Fibroblast of lung (primary cell): ENCODE measurements at regions not wholly inside any gene's neighbourhood (a gene's known extent, or its start where the extent isn't known, plus 50 kb on each side); places are given as distances from the start of the nearest gene placed in this dataset.

Source experiments
- EZH2 ChIP-seq: IDR thresholded peaks from 2 replicates; pipeline ENCODE4 v1.5.1; 2012; ENCODE audit warnings: low read length, control low read depth, mild to moderate bottlenecking; ENCODE audit errors: missing control alignments
- TF ChIP-seq, protein P1 (sequence below), 2 donors: IDR thresholded peaks in 1 of 2; conservative IDR thresholded peaks in 1 of 2; 1 replicate in 1 of 2; 2 replicates in 1 of 2; pipeline ENCODE4 v1.5.1; 2011 to 2012; ENCODE audit warnings: low read length in 2 of 2, control low read depth in 1 of 2, inconsistent platforms in 1 of 2, low read depth in 1 of 2, mild to moderate bottlenecking in 1 of 2

DNA sequence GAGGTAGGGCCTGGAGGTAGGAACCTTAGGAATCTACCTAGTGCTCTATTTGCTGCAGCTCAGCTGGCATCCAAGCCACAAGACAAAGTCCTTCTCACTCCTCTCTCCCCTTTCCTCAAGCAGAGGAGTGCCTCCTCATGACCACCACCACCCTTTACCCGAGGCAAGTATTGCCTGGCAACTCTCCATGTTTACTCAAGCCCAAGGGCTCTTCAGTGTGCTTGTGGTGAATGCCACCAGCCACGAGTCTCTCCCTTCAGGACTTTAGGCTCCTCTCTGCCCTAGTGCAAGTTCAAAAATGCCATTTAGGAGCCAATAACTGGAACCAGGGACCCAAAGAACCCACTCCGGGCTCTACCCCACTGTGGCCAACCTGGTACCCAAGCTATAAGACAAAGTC, 514.5 kb upstream of the RGMB start:
- TF ChIP-seq, protein P1, sequence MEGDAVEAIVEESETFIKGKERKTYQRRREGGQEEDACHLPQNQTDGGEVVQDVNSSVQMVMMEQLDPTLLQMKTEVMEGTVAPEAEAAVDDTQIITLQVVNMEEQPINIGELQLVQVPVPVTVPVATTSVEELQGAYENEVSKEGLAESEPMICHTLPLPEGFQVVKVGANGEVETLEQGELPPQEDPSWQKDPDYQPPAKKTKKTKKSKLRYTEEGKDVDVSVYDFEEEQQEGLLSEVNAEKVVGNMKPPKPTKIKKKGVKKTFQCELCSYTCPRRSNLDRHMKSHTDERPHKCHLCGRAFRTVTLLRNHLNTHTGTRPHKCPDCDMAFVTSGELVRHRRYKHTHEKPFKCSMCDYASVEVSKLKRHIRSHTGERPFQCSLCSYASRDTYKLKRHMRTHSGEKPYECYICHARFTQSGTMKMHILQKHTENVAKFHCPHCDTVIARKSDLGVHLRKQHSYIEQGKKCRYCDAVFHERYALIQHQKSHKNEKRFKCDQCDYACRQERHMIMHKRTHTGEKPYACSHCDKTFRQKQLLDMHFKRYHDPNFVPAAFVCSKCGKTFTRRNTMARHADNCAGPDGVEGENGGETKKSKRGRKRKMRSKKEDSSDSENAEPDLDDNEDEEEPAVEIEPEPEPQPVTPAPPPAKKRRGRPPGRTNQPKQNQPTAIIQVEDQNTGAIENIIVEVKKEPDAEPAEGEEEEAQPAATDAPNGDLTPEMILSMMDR (conservative IDR thresholded peaks at IDR 0.05 in 1 of 2, IDR thresholded peaks at IDR 0.05 in 1 of 2; ENCODE audit: low read depth in 1 of 2, low read length in 2 of 2) = no peak
- no peak for TF ChIP-seq EZH2
